Mesodermal cell (in vitro differentiated cells): ENCODE measurements at regions not wholly inside any gene's neighbourhood (a gene's known extent, or its start where the extent isn't known, plus 50 kb on each side); places are given as distances from the start of the nearest gene placed in this dataset.

Experiments used
- H3K27ac ChIP-seq: 2 replicates; pipeline ENCODE4 v1.7.0; 2013; ENCODE audit warnings: mild to moderate bottlenecking, low read depth, low read length, moderate library complexity; ENCODE audit not compliant: severe bottlenecking
- H3K36me3 ChIP-seq: 2 replicates; pipeline ENCODE4 v1.7.1; 2013; ENCODE audit warnings: mild to moderate bottlenecking, low read length, moderate library complexity; ENCODE audit not compliant: control insufficient read depth, insufficient read depth
- H3K4me1 ChIP-seq: one replicate; pipeline ENCODE4 v1.7.1; 2013; ENCODE audit warnings: mild to moderate bottlenecking, low read length; ENCODE audit not compliant: insufficient read depth, control insufficient read depth, poor library complexity, severe bottlenecking
- H3K4me3 ChIP-seq: 2 replicates; pipeline ENCODE4 v1.7.0; 2013; ENCODE audit warnings: low read length, control low read depth, mild to moderate bottlenecking; ENCODE audit not compliant: insufficient read depth, poor library complexity, severe bottlenecking; ENCODE audit errors: extremely low read depth
- H3K9me3 ChIP-seq: 2 replicates; pipeline ENCODE4 v1.7.1; 2013; ENCODE audit warnings: mild to moderate bottlenecking, low read length, moderate library complexity; ENCODE audit not compliant: control insufficient read depth
- WGBS, 2 experiments: methylation state at CpG; one replicate each; pipeline ENCODE4 v1.1.5; 2013; ENCODE audit warnings: missing lambda C conversion rate in 2 of 2; ENCODE audit not compliant: insufficient coverage in 2 of 2; 5-methylcytosine and 5-hydroxymethylcytosine counted together

DNA sequence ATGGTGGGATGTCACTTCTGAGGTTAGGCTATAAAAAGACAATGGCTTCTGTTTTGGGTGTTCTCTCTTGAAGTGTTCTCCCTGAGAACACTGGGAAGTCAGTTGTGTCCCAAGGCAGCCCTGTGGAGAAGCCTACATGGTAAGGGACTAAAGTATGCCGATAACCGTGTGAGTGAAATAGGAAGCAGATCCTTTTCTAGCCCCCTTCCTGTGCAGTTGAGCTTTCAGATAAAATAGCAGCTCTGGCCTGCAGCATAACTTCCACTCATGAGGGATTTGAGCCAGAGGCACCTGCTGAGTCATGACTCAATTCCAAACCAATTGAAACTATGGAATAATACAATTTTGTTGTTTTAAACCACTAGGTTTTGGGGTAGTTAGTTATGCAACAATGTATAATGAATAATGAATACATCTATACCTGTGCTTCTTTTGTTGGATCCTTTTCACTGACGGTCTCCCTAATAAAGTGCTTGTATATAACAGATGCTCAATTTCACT lies 241.6 kb downstream of the TFAP2B start:
- no peak overlapping the region for H3K4me3 ChIP-seq
- no peaks in the 10 kb centered on the region for H3K36me3 ChIP-seq
- no peak overlapping the region for H3K27ac ChIP-seq
- 77 to 86% methylated on average over 2 to 3 of the region's 3 CpGs for WGBS, 2 experiments
- H3K4me1 ChIP-seq, result no peaks in the 10 kb centered on the region
- H3K9me3 ChIP-seq, result no peaks in the 10 kb centered on the region

DNA sequence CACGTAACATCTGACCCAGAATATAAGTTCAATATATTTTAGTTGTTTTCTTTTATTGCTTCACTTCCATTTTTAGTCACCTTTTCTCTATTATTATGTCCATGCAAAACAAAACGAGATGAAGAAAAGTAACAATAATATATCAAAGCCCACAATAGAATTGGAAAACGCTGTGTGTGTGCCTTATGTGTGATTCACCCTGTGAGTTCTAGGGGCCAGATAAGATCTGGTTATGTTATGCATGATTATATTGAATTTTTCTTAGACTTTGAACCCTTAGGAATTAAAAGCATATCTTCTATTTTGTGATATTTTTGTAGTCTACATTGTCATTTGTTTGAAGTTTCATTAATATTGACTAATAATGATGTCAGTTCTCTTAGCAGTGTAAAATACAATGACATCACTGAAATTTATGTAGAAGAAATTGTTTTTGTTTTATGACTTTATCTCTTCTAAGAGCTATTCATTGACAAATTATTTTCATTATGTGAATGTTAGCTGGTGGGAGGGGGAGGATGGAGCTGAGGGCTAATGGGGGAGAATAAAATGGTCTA lies 243.6 kb downstream of the TFAP2B start:
- no CpG with 5 or more reads among the region's 3 CpGs for WGBS, 2 experiments
- Histone ChIP-seq H3K36me3 (no peaks in the 10 kb centered on the region), H3K4me3 (no peak overlapping the region), H3K4me1 (no peaks in the 10 kb centered on the region), H3K27ac (no peak overlapping the region), H3K9me3 (no peaks in the 10 kb centered on the region)

DNA sequence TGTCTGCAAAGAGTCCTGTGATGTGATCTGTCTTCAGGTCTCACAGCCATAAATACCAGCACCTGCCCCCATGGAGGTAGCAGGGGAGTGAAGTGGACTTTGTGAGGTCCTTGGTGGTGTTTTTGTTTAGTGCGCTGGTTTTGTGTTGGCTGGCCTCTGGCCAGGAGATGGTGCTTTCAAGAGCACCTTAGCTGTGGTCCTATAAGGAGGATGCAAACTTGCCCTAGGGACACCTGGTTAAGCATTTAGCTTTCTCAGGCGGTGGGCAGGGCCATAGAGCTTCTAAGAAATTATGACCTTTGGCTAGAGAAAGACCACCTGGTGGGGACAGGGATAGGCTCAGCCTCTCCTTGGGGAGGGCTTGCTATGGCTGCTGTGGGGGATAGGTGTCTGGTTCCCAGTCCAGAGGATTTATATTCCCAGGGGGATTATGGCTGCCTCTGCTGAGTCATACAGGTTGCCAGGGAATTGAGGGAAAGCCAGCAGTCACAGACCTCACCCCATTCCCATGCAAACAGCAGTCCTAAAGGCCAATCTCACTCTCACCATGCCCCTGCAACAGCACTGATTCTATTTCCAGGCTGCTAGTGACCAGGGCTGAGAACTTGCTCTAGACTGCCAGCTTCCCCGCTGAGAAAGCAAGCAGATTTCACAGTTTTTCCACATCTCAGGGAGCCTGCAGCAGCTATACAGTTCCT lies 259.3 kb downstream of the TFAP2B start:
- Histone ChIP-seq H3K9me3 (no peaks in the 10 kb centered on the region), H3K4me3 (no peak overlapping the region), H3K4me1 (no peaks in the 10 kb centered on the region), H3K27ac (no peak overlapping the region), H3K36me3 (no peaks in the 10 kb centered on the region)
- 79 to 86% methylated on average over 2 to 3 of the region's 3 CpGs for WGBS, 2 experiments

DNA sequence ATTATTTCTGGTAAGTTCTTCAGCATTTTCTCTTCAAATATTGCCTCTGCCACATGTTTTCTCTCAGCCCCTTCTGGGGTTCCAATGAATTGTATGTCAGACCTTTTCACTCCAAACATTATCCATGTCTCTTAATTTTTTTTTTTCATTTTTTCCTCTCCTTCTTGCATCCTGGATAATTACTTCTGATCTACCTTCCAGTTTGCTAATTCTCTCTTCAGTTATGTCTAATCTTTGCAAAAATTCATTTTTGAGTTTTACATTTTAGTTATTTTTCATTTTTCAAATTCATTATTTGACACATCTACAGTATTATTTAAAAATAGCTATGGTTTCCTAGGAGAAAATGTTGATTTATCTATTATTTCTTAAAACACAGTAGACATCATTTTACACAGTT lies 271.7 kb downstream of the TFAP2B start:
- H3K9me3 ChIP-seq, result peaks cover 6% of the 10 kb centered on the region
- H3K4me3 ChIP-seq, result no peak overlapping the region
- no peaks in the 10 kb centered on the region for H3K36me3 ChIP-seq
- no peak overlapping the region for H3K27ac ChIP-seq
- no peaks in the 10 kb centered on the region for H3K4me1 ChIP-seq

DNA sequence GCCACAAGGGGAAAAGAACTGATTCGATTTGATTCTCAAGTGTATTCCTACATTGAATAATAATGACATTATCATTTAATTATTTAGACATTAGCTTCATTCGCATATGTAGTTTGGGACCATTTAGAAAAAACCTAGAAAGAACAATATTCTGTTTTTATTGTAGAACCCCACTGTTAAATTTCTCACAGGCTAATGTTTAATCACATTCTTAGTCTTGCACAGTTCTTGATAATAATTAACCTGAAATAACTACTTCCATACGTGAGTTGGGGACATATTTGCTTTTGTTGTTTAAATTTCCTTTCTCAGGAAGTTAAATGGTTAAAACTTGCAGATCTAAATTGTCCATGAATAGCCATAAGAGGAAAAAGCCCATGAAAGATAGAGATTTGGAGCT lies 275.2 kb downstream of the TFAP2B start:
- H3K27ac ChIP-seq, result no peak overlapping the region
- peaks cover 6% of the 10 kb centered on the region for H3K9me3 ChIP-seq
- no CpG with 5 or more reads among the region's 3 CpGs for WGBS, 2 experiments
- no peaks in the 10 kb centered on the region for H3K36me3 ChIP-seq
- H3K4me3 ChIP-seq, result no peak overlapping the region
- H3K4me1 ChIP-seq, result no peaks in the 10 kb centered on the region

DNA sequence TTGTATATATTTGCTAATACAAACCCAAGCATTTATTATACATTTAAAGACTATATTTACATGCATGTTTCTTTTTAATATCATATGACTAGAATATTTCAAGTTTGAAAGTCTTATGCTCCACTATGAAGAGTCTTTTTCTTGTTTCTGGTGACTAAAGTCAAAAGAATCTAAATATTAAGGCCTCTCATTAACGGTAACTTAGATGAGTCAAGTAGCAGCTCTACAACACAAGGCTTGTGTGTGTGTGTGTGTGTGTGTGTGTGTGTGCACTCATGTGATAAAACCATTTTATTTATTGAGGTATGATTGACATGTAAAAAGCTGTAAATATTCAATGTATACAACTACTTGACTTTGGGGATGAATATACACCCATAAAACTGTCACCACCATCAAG lies 275.6 kb downstream of the TFAP2B start:
- H3K4me1 ChIP-seq, result no peaks in the 10 kb centered on the region
- 83% methylated on average over 1 of the region's 1 CpG; no CpG with 5 or more reads in 1 of the 2 experiments for WGBS, 2 experiments
- peaks cover 6% of the 10 kb centered on the region for H3K9me3 ChIP-seq
- no peaks in the 10 kb centered on the region for H3K36me3 ChIP-seq
- no peak overlapping the region for H3K27ac ChIP-seq
- no peak overlapping the region for H3K4me3 ChIP-seq

DNA sequence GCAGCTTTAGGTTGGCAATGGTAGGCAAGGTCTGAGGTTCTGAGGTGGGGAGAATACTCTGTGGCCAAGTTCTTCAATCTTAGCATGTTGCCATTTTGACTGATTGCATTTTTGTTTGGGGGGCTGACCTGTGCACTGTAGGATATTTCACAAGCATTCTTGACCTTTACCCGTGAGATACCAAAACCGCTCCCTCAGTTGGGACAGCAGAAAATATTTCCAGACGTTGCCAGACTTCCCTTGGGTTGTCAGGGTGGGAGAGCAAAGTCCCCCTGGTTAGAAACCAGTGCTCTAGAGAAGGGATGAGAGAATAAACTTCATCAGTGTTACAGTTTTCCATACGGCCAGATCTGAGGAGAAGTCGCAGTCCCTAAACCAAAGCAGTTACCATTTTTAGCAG lies 279.6 kb downstream of the TFAP2B start:
- no peak overlapping the region for H3K27ac ChIP-seq
- H3K36me3 ChIP-seq, result no peaks in the 10 kb centered on the region
- no peaks in the 10 kb centered on the region for H3K9me3 ChIP-seq
- no peaks in the 10 kb centered on the region for H3K4me1 ChIP-seq
- WGBS, 2 experiments, result 76 to 83% methylated on average over 3 to 4 of the region's 5 CpGs
- no peak overlapping the region for H3K4me3 ChIP-seq

DNA sequence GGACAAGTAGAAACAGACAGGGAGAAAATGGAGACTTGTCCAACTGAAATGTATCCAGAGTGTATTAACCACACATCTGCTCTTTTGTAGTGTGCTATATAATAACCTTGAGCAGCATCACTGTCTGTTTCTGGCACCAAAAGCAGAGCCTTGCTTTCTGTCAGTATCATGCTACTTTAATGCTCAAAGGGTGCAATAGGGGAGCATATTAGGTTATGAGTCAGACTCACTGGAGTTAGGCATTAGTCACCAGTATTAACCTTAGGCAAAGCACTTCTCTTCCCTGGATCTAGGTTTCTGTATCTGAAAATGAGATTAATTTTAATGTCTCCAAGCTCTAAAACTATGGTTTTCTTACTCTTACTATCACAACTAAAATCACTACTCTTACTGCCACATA lies 280.1 kb downstream of the TFAP2B start:
- Histone ChIP-seq H3K4me3 (no peak overlapping the region), H3K9me3 (no peaks in the 10 kb centered on the region), H3K36me3 (no peaks in the 10 kb centered on the region), H3K4me1 (no peaks in the 10 kb centered on the region), H3K27ac (no peak overlapping the region)

DNA sequence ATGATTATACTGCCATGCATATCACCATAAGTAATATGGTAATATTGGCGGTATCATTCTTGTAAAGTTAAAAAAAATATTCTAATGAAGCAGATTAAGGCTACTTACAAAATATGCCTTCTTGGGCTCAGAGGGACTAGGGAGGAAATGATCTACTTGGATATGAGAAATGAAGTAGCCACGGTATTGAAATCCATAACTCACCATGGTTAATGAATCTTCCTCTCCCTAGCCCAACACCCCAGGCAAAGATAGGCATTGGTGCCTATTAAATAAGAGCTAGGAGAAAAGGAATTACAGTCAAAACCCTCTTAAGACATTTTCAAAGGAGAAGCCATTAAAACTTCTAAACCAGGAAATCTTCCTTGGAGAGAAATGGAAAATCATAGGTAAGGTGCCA lies 280.5 kb downstream of the TFAP2B start:
- Histone ChIP-seq H3K4me1 (no peaks in the 10 kb centered on the region), H3K27ac (no peak overlapping the region), H3K36me3 (no peaks in the 10 kb centered on the region), H3K4me3 (no peak overlapping the region), H3K9me3 (no peaks in the 10 kb centered on the region)
- no CpG with 5 or more reads among the region's 2 CpGs for WGBS, 2 experiments

DNA sequence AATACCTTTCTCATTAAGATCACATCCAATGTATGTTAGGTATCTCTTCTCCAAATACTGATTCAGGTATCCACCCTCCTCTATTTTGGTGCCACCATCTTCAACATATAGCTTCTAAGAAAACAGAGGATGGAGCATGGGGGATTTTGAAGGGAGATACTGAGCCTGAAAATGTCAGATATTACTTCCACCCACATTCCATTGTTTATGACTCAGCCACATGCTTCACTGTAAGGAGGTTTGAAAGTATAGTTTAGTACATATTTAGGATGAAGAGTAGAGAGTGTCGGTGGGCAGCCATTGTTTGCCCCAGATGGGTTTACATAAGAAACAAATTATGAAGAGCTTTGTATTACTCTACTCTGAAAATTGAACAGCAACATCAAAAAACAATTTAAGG lies 286.7 kb downstream of the TFAP2B start:
- no peaks in the 10 kb centered on the region for H3K4me1 ChIP-seq
- H3K36me3 ChIP-seq, result no peaks in the 10 kb centered on the region
- H3K9me3 ChIP-seq, result no peaks in the 10 kb centered on the region
- no CpG with 5 or more reads among the region's 1 CpG for WGBS, 2 experiments
- no peak overlapping the region for H3K27ac ChIP-seq
- H3K4me3 ChIP-seq, result no peak overlapping the region

DNA sequence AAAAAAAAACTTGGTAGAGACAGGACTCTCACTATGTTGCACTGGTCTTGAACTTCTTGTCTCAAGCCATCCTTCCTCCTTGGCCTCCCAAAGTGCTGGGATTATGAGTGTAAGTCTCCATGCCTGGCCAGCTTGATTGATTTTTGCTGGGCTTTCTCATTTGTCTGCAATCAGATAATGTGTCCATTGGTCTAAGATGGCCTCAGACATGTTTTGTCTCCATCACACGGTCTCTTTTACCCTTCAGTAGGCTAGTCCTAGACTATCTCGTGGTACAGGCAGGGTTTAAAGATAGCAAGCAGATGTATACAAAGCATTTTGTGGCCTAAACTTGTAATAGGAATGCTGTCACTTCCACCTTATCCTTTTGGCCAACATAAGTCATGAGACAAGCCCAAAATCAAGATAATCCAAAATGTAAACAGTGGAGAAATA lies 289.1 kb downstream of the TFAP2B start:
- WGBS, 2 experiments, result 100% methylated on average over 1 of the region's 2 CpGs; no CpG with 5 or more reads in 1 of the 2 experiments

More for the DNA sequence above, 289.1 kb downstream of the TFAP2B start:
- H3K36me3 ChIP-seq, result no peaks in the 10 kb centered on the region
- H3K4me1 ChIP-seq, result no peaks in the 10 kb centered on the region
- H3K27ac ChIP-seq, result no peak overlapping the region
- H3K9me3 ChIP-seq, result no peaks in the 10 kb centered on the region
- H3K4me3 ChIP-seq, result no peak overlapping the region
